Uterus (tissue), 2 donors: ENCODE measurements at regions not wholly inside any gene's neighbourhood (a gene's known extent, or its start where the extent isn't known, plus 50 kb on each side); places are given as distances from the start of the nearest gene placed in this dataset.

Experiments
- CTCF ChIP-seq, 4 experiments: fragments of 200-600 bp in 2 of 4; fragments of 450-650 bp in 2 of 4; sonication (generic) in 2 of 4; IDR thresholded peaks; one replicate each; pipeline ENCODE4 v1.5.1; 2016 to 2019; ENCODE audit warnings: antibody characterized with exemption in 4 of 4, mild to moderate bottlenecking in 2 of 4, moderate library complexity in 1 of 4
- POLR2A ChIP-seq, 2 donors: fragments of 450-650 bp; IDR thresholded peaks; one replicate each; pipeline ENCODE4 v1.6.1; 2016; ENCODE audit warnings: antibody characterized with exemption in 2 of 2, mild to moderate bottlenecking in 1 of 2, moderate library complexity in 1 of 2

GRCh38 chr9:1400983-1401382 lies 350.8 kb downstream of the DMRT2 start:
- TF ChIP-seq POLR2A (IDR thresholded peaks at IDR 0.05) = no peak
- no peak for TF ChIP-seq CTCF (IDR thresholded peaks at IDR 0.05)
